HG03469 (cell line): ENCODE measurements at regions not wholly inside any gene's neighbourhood (a gene's known extent, or its start where the extent isn't known, plus 50 kb on each side); places are given as distances from the start of the nearest gene placed in this dataset.

Source experiments
- ATAC-seq: cut with Tn5 transposase; IDR thresholded peaks from one replicate; pipeline ENCODE4 v1.9.1; 2021; ENCODE audit warnings: mild to moderate bottlenecking, moderate library complexity, moderate number of reproducible peaks; ENCODE audit not compliant: unreplicated experiment

GRCh38 chr9:1411826-1412225 is 361.7 kb downstream of the DMRT2 start:
- ATAC-seq, result no peak

- ATAC-seq, result no peak
Observed at GRCh38 chr9:1414711-1415131, 364.6 kb downstream of the DMRT2 start.

- ATAC-seq, result no peak
Observed at GRCh38 chr9:1415146-1415545, 365.0 kb downstream of the DMRT2 start.

- no peak for ATAC-seq
Observed at GRCh38 chr9:1416261-1416660, 366.1 kb downstream of the DMRT2 start.

GRCh38 chr9:1421436-1421835 is 371.3 kb downstream of the DMRT2 start:
- ATAC-seq, result no peak

GRCh38 chr9:1427875-1428274 is 377.7 kb downstream of the DMRT2 start:
- ATAC-seq, result no peak

GRCh38 chr9:1429297-1429696 is 379.1 kb downstream of the DMRT2 start:
- ATAC-seq, result no peak

- no peak for ATAC-seq
Observed at GRCh38 chr9:1431461-1431860, 381.3 kb downstream of the DMRT2 start.

GRCh38 chr9:1434052-1434767 is 384.1 kb downstream of the DMRT2 start:
- ATAC-seq, result no peak

- no peak for ATAC-seq
Observed at GRCh38 chr9:1434811-1435210, 384.7 kb downstream of the DMRT2 start.

- ATAC-seq, result no peak
Observed at GRCh38 chr9:1440256-1440655, 390.1 kb downstream of the DMRT2 start.

GRCh38 chr9:1442105-1442504 is 391.9 kb downstream of the DMRT2 start:
- ATAC-seq, result no peak

GRCh38 chr9:1443450-1443849 is 393.3 kb downstream of the DMRT2 start:
- ATAC-seq, result no peak

GRCh38 chr9:1446671-1447070 is 396.5 kb downstream of the DMRT2 start:
- ATAC-seq, result no peak

GRCh38 chr9:1453636-1454035 is 403.5 kb downstream of the DMRT2 start:
- ATAC-seq, result no peak

GRCh38 chr9:1454211-1454610 is 404.1 kb downstream of the DMRT2 start:
- no peak for ATAC-seq

GRCh38 chr9:1454616-1455347 is 404.6 kb downstream of the DMRT2 start:
- no peak for ATAC-seq

- ATAC-seq, result no peak
Observed at GRCh38 chr9:1455766-1456165, 405.6 kb downstream of the DMRT2 start.

GRCh38 chr9:1456301-1457024 is 406.3 kb downstream of the DMRT2 start:
- ATAC-seq, result no peak

- ATAC-seq, result no peak
Observed at GRCh38 chr9:1457460-1457859, 407.3 kb downstream of the DMRT2 start.

- no peak for ATAC-seq
Observed at GRCh38 chr9:1458503-1458902, 408.3 kb downstream of the DMRT2 start.
